ENCODE measurements at regions not wholly inside any gene's neighbourhood (a gene's known extent, or its start where the extent isn't known, plus 50 kb on each side); places are given as distances from the start of the nearest gene placed in this dataset.

- Histone ChIP-seq H3K27me3 (ENCODE audit: control insufficient read depth, insufficient read depth, low read length) (no peaks in the 10 kb centered on the region), H3K36me3 (ENCODE audit: insufficient read depth, low read length) (no peaks in the 10 kb centered on the region), H3K9ac (ENCODE audit: low read depth, low read length) (no peak overlapping the region), H3K9me3 (replicated peaks; ENCODE audit: low read length) (no peaks in the 10 kb centered on the region), H3K4me3 (ENCODE audit: low read length) (no peak overlapping the region), H3K4me1 (ENCODE audit: control insufficient read depth, insufficient read depth, low read length) (no peaks in the 10 kb centered on the region), H3K4me2 (ENCODE audit: low read length) (no peak overlapping the region)
These were observed 116.5 kb upstream of the DLX2 start for GRCh38 chr2:172219201-172219600.

DNA sequence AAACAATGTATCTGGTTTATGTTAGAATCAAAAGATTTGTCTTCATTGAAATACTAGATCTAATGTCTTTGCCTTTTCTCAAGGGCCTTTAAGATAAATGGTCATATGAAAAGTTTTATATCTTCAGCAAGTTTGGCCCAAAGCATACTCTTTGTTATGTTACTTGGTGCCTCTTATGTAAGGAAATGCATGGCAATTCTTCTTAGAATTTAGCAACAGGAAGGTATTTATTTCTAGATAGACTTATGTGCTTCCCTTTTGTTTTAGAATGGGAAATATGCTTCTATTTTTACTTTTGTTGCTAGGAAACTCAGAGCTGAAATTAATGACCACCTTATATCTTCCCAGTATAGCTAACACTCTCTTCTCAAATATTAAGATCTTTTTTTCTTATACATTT is 117.4 kb upstream of the DLX2 start:
- H3K4me3 ChIP-seq (ENCODE audit: low read length): no peak overlapping the region
- H3K9ac ChIP-seq (ENCODE audit: low read depth, low read length): no peak overlapping the region
- no peaks in the 10 kb centered on the region for H3K27me3 ChIP-seq (ENCODE audit: control insufficient read depth, insufficient read depth, low read length)

GRCh38 chr2:172223601-172224054 is 120.9 kb upstream of the DLX2 start:
- Histone ChIP-seq H3K9me3 (replicated peaks; ENCODE audit: low read length) (no peaks in the 10 kb centered on the region), H3K4me3 (ENCODE audit: low read length) (no peak overlapping the region), H3K4me1 (ENCODE audit: control insufficient read depth, insufficient read depth, low read length) (no peaks in the 10 kb centered on the region), H3K9ac (ENCODE audit: low read depth, low read length) (no peak overlapping the region), H3K27me3 (ENCODE audit: control insufficient read depth, insufficient read depth, low read length) (no peaks in the 10 kb centered on the region), H3K36me3 (ENCODE audit: insufficient read depth, low read length) (no peaks in the 10 kb centered on the region), H3K4me2 (ENCODE audit: low read length) (no peak overlapping the region)

More for the DNA sequence above, 117.4 kb upstream of the DLX2 start:
- Histone ChIP-seq H3K4me2 (ENCODE audit: low read length) (no peak overlapping the region), H3K4me1 (ENCODE audit: control insufficient read depth, insufficient read depth, low read length) (no peaks in the 10 kb centered on the region), H3K9me3 (replicated peaks; ENCODE audit: low read length) (no peaks in the 10 kb centered on the region), H3K36me3 (ENCODE audit: insufficient read depth, low read length) (no peaks in the 10 kb centered on the region)

GRCh38 chr2:172225786-172226185 is 123.1 kb upstream of the DLX2 start:
- Histone ChIP-seq H3K36me3 (ENCODE audit: insufficient read depth, low read length) (no peaks in the 10 kb centered on the region), H3K27me3 (ENCODE audit: control insufficient read depth, insufficient read depth, low read length) (no peaks in the 10 kb centered on the region), H3K9me3 (replicated peaks; ENCODE audit: low read length) (no peaks in the 10 kb centered on the region), H3K4me3 (ENCODE audit: low read length) (no peak overlapping the region), H3K9ac (ENCODE audit: low read depth, low read length) (no peak overlapping the region), H3K4me1 (ENCODE audit: control insufficient read depth, insufficient read depth, low read length) (no peaks in the 10 kb centered on the region), H3K4me2 (ENCODE audit: low read length) (no peak overlapping the region)

DNA sequence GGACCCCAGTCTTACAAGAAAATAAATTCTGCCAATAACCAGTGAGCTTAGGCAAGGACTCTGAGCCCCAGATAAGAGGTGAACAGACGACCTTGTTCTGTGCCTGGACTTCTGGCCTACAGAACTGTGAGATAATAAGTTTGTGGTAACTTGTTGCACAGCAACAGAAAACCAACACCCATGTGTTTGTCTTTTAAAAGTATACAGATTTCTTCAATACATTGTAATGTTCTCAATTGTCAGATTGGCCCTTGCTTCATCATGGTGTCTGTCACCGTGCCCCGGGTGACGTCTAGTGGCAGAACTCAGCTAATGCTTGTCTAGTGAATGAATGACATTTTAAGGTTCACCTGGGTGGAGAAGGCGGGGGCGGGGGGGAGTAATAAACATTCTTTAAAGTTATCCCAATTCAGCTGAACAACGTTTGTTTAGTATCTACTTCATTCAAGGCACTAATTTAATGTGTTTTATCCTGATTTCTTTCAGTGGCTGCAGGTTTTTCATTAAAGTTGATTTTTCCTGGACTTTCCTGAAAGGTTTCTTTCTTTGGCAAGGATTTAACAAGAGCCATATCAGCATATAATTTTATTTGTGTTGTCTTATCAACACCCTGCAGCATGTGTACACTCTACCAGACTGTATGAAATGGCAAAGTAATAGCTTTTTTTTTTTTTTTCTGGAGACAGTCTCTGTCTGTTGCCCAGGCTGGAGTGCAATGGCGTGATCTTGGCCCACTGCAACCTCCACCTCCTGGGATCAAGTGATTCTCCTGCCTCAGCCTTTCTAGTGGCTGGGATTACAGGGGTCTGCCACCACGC is 123.8 kb upstream of the DLX2 start:
- no peaks in the 10 kb centered on the region for H3K27me3 ChIP-seq (ENCODE audit: control insufficient read depth, insufficient read depth, low read length)
- H3K9ac ChIP-seq (ENCODE audit: low read depth, low read length): no peak overlapping the region
- no peak overlapping the region for H3K4me3 ChIP-seq (ENCODE audit: low read length)
- H3K9me3 ChIP-seq (replicated peaks; ENCODE audit: low read length): no peaks in the 10 kb centered on the region
- peaks cover 2% of the 10 kb centered on the region for H3K4me1 ChIP-seq (ENCODE audit: control insufficient read depth, insufficient read depth, low read length)
- no peak overlapping the region for H3K4me2 ChIP-seq (ENCODE audit: low read length)
- H3K36me3 ChIP-seq (ENCODE audit: insufficient read depth, low read length): no peaks in the 10 kb centered on the region

DNA sequence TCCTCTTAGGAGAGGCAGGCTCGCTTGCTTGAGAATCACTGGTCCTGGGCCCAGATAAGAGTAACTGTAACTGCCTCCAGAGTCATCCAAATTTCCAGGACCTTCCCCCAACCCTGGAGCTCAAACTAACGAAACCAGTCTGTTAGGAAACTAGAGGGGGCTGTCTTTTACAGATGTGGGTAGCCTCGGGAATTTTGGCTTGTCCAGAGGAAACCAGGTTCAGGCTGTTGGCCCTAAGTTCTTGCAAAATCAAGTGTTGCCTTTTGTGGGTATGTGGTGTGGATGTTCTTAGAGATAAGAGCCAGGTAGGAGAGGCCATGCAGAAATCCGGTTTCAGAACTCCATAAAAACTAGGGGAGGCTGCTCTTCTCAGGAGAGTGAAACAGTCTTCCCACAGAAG is 125.0 kb upstream of the DLX2 start:
- no peak overlapping the region for H3K9ac ChIP-seq (ENCODE audit: low read depth, low read length)

DNA sequence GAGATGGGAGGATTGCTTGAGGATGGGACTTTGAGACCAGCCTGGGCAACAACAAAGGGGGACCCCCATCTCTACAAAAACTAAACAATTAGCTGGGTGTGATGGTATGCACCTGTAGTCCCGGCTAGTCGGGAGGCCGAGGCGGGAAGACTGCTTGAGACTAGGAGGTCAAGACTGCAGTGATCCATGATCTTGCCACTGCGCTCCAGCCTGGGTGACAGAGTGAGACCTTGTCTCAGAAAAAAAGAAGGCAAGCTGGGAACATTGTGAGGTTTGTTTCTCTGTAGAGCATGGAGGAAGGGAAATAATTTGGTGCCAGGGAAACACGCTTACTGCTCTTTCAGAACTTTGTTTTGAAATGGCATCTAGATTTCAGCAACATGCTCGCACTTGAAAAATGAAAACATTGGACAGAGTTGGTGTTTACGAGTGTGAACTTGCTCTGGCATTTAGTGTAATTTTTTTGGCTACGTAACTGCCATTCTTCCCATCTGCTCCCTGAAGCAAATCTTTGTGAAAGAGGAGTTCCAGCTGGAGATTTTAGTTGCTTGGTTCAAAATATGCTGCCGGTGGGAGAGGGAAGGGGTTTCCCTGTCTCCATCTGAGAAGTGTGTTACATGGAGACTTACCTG is 125.6 kb upstream of the DLX2 start:
- no peak overlapping the region for H3K4me2 ChIP-seq (ENCODE audit: low read length)
- H3K9me3 ChIP-seq (replicated peaks; ENCODE audit: low read length): no peaks in the 10 kb centered on the region
- no peak overlapping the region for H3K9ac ChIP-seq (ENCODE audit: low read depth, low read length)
- peaks cover 11% of the 10 kb centered on the region for H3K4me1 ChIP-seq (ENCODE audit: control insufficient read depth, insufficient read depth, low read length)
- H3K36me3 ChIP-seq (ENCODE audit: insufficient read depth, low read length): no peaks in the 10 kb centered on the region
- H3K27me3 ChIP-seq (ENCODE audit: control insufficient read depth, insufficient read depth, low read length): no peaks in the 10 kb centered on the region
- no peak overlapping the region for H3K4me3 ChIP-seq (ENCODE audit: low read length)

More for the DNA sequence above, 125.0 kb upstream of the DLX2 start:
- Histone ChIP-seq H3K4me2 (ENCODE audit: low read length) (no peak overlapping the region), H3K36me3 (ENCODE audit: insufficient read depth, low read length) (no peaks in the 10 kb centered on the region), H3K4me1 (ENCODE audit: control insufficient read depth, insufficient read depth, low read length) (peaks cover 11% of the 10 kb centered on the region), H3K27me3 (ENCODE audit: control insufficient read depth, insufficient read depth, low read length) (no peaks in the 10 kb centered on the region), H3K9me3 (replicated peaks; ENCODE audit: low read length) (no peaks in the 10 kb centered on the region), H3K4me3 (ENCODE audit: low read length) (no peak overlapping the region)

GRCh38 chr2:172229125-172229524 is 126.4 kb upstream of the DLX2 start:
- Histone ChIP-seq H3K27me3 (ENCODE audit: control insufficient read depth, insufficient read depth, low read length) (peaks cover 1% of the 10 kb centered on the region), H3K9ac (ENCODE audit: low read depth, low read length) (no peak overlapping the region), H3K36me3 (ENCODE audit: insufficient read depth, low read length) (no peaks in the 10 kb centered on the region), H3K4me3 (ENCODE audit: low read length) (no peak overlapping the region), H3K9me3 (replicated peaks; ENCODE audit: low read length) (no peaks in the 10 kb centered on the region), H3K4me2 (ENCODE audit: low read length) (no peak overlapping the region), H3K4me1 (ENCODE audit: control insufficient read depth, insufficient read depth, low read length) (peaks cover 11% of the 10 kb centered on the region)

DNA sequence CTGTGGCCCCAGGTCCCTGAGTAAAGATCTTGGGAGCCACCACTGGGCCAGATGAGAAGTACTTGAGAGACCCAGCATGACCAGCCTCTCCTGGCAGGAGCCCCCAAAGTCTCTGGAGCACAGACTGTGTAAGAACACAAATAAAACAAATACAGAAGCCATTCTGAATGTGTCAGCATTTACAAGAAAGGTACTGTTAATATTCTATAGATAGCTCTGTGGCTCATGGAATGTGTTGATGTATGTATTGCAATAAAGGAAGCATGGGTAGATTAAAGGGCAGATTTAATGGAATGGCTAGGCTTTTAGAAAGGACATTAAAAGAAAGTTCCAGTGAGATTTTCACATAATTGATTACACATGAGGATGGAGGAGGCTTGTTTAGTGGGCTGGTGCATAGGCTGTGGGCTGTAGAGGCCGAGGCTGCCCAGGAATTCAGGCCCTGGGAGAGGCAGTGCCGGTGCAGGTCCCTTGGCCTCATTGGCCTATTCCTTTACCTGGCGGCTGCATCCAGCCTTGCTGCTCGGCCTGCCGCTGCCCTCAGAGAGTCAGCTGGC is 127.7 kb upstream of the DLX2 start:
- Histone ChIP-seq H3K9me3 (replicated peaks; ENCODE audit: low read length) (no peaks in the 10 kb centered on the region), H3K36me3 (ENCODE audit: insufficient read depth, low read length) (no peaks in the 10 kb centered on the region), H3K4me1 (ENCODE audit: control insufficient read depth, insufficient read depth, low read length) (peaks cover 22% of the 10 kb centered on the region), H3K27me3 (ENCODE audit: control insufficient read depth, insufficient read depth, low read length) (peaks cover 14% of the 10 kb centered on the region), H3K9ac (ENCODE audit: low read depth, low read length) (no peak overlapping the region), H3K4me3 (ENCODE audit: low read length) (no peak overlapping the region), H3K4me2 (ENCODE audit: low read length) (no peak overlapping the region)

- Histone ChIP-seq H3K4me3 (ENCODE audit: low read length) (no peak overlapping the region), H3K4me1 (ENCODE audit: control insufficient read depth, insufficient read depth, low read length) (peaks cover 24% of the 10 kb centered on the region)
These were observed 128.2 kb upstream of the DLX2 start for GRCh38 chr2:172230889-172231401.

GRCh38 chr2:172231508-172231907 is 128.8 kb upstream of the DLX2 start:
- peak overlapping the region; percentile 10 for H3K4me2 ChIP-seq (ENCODE audit: low read length)
- no peaks in the 10 kb centered on the region for H3K36me3 ChIP-seq (ENCODE audit: insufficient read depth, low read length)
- no peak overlapping the region for H3K4me3 ChIP-seq (ENCODE audit: low read length)
- no peak overlapping the region for H3K9ac ChIP-seq (ENCODE audit: low read depth, low read length)
- H3K27me3 ChIP-seq (ENCODE audit: control insufficient read depth, insufficient read depth, low read length): peaks cover 25% of the 10 kb centered on the region
- peaks cover 24% of the 10 kb centered on the region for H3K4me1 ChIP-seq (ENCODE audit: control insufficient read depth, insufficient read depth, low read length)
- no peaks in the 10 kb centered on the region for H3K9me3 ChIP-seq (replicated peaks; ENCODE audit: low read length)

More at GRCh38 chr2:172230889-172231401, 128.2 kb upstream of the DLX2 start:
- H3K27me3 ChIP-seq (ENCODE audit: control insufficient read depth, insufficient read depth, low read length): peaks cover 19% of the 10 kb centered on the region
- no peaks in the 10 kb centered on the region for H3K9me3 ChIP-seq (replicated peaks; ENCODE audit: low read length)
- no peaks in the 10 kb centered on the region for H3K36me3 ChIP-seq (ENCODE audit: insufficient read depth, low read length)
- no peak overlapping the region for H3K4me2 ChIP-seq (ENCODE audit: low read length)
- H3K9ac ChIP-seq (ENCODE audit: low read depth, low read length): no peak overlapping the region

Measured in skeletal muscle satellite cell (primary cell).